ENCODE measurements at regions not wholly inside any gene's neighbourhood (a gene's known extent, or its start where the extent isn't known, plus 50 kb on each side); places are given as distances from the start of the nearest gene placed in this dataset.

DNA sequence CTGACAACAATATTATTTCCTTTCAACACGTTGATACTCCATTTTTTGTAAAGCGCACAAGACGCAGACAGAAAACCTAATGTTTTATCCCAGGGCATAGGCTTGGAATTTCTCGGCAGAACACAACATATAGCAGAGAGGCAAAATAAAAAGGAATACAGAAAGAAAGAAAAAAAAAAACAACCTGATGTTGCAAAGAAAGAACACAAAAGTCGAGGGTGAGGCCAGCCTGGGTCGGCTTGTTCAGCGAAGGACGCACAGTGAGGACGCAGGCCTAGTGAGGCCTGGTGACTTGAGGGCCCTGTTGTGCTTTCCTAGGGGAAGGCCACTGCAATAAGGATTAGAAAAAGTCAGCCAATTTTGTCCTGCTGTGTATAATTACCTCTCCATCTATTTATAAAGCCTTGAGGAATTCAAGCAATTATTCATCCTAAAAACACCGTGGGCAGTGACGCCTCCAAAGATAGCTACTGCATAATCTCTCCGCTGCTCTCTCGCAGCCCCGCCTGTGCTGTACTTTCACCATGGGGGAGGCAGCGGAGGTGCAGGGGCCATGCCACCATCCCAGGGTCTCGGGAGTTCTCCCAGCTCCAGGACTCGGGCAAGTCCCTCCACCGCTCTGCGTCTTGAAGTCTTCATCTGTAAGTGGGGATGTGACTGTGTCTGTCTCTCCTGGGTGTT is 61.9 kb upstream of the SH3RF3 start:
- no peak for TF ChIP-seq EP300 (IDR thresholded peaks at IDR 0.05)
- TF ChIP-seq POLR2A (IDR thresholded peaks at IDR 0.05), result no peak
- TF ChIP-seq, protein P1, sequence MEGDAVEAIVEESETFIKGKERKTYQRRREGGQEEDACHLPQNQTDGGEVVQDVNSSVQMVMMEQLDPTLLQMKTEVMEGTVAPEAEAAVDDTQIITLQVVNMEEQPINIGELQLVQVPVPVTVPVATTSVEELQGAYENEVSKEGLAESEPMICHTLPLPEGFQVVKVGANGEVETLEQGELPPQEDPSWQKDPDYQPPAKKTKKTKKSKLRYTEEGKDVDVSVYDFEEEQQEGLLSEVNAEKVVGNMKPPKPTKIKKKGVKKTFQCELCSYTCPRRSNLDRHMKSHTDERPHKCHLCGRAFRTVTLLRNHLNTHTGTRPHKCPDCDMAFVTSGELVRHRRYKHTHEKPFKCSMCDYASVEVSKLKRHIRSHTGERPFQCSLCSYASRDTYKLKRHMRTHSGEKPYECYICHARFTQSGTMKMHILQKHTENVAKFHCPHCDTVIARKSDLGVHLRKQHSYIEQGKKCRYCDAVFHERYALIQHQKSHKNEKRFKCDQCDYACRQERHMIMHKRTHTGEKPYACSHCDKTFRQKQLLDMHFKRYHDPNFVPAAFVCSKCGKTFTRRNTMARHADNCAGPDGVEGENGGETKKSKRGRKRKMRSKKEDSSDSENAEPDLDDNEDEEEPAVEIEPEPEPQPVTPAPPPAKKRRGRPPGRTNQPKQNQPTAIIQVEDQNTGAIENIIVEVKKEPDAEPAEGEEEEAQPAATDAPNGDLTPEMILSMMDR (IDR thresholded peaks at IDR 0.05), result no peak
- no peak for TF ChIP-seq POLR2AphosphoS5 (IDR thresholded peaks at IDR 0.05)
- Histone ChIP-seq H3K27ac (no peak overlapping the region), H3K36me3 (no peaks in the 10 kb centered on the region), H3K4me1 (peaks cover 0 to 27% (median 0%) of the 10 kb centered on the region in 3 donors), H3K27me3 (no peaks in the 10 kb centered on the region), H3K9me3 (no peaks in the 10 kb centered on the region), H3K4me3 (no peak overlapping the region)
- ATAC-seq, result no peak
- whole genome bisulfite sequencing, 2 donors (ENCODE audit: low coverage in 1 of 2), result 74% methylated on average over 10 of the region's 19 CpGs; no CpG with 5 or more reads in 1 of the 2 donors

DNA sequence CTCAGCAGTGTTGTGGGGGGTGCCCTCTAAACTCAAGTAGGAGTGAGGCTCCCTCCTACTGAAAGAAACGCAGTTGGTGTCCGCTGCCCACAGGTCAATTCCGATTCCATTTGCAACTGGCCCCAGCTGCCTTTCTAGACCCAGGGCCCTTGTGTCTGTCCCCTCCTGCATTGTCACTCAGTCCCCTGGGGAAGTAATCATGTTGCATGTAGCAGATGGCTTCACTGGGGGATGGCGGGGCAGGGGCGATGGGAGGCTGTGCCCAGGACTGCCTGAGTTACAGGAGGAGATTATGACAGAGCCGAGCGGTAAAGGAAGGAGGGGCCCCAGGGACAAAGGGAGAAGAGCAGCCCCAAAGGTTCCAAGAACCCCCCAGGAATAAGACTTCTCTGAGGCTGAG is 62.5 kb upstream of the SH3RF3 start:
- no peaks in the 10 kb centered on the region for H3K27me3 ChIP-seq
- TF ChIP-seq EP300 (IDR thresholded peaks at IDR 0.05), result no peak
- TF ChIP-seq, protein P1 (IDR thresholded peaks at IDR 0.05), result no peak
- TF ChIP-seq POLR2A (IDR thresholded peaks at IDR 0.05), result no peak
- TF ChIP-seq POLR2AphosphoS5 (IDR thresholded peaks at IDR 0.05), result no peak
- 87% methylated on average over 3 of the region's 7 CpGs; no CpG with 5 or more reads in 1 of the 2 donors for WGBS, 2 donors (ENCODE audit: low coverage in 1 of 2)
- no peak overlapping the region for H3K27ac ChIP-seq
- no peaks in the 10 kb centered on the region for H3K9me3 ChIP-seq
- H3K36me3 ChIP-seq, result no peaks in the 10 kb centered on the region
- H3K4me3 ChIP-seq, result no peak overlapping the region
- H3K4me1 ChIP-seq, result peaks cover 0 to 27% (median 0%) of the 10 kb centered on the region in 3 donors
- ATAC-seq, result no peak

DNA sequence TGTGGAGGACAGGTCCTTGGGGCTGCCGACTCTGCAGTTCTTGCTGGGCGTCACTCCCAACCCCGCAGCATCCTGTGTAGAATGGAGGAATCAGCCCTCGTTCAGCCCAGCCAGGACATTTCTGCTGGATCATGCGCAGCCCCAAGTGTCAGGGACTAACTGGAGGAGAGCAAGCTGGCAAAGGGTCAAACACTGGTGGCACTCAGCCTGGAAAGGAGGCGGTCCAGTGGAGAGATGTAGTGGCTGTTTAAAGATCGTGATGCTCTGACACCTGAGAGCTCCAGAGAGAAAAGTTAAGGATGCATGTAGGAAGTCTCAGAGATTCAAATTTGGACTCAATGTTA is 63.6 kb upstream of the SH3RF3 start:
- Histone ChIP-seq H3K9me3 (no peaks in the 10 kb centered on the region), H3K4me3 (no peak overlapping the region), H3K27me3 (no peaks in the 10 kb centered on the region), H3K36me3 (no peaks in the 10 kb centered on the region), H3K4me1 (peaks cover 0 to 27% (median 0%) of the 10 kb centered on the region in 3 donors), H3K27ac (no peak overlapping the region)
- 20% methylated on average over 1 of the region's 7 CpGs; no CpG with 5 or more reads in 1 of the 2 donors for WGBS, 2 donors (ENCODE audit: low coverage in 1 of 2)
- peak; percentile 48 for ATAC-seq
- TF ChIP-seq POLR2A (IDR thresholded peaks at IDR 0.05) (no peak), EP300 (IDR thresholded peaks at IDR 0.05) (no peak), POLR2AphosphoS5 (IDR thresholded peaks at IDR 0.05) (no peak)
- TF ChIP-seq, protein P1 (IDR thresholded peaks at IDR 0.05), result no peak

DNA sequence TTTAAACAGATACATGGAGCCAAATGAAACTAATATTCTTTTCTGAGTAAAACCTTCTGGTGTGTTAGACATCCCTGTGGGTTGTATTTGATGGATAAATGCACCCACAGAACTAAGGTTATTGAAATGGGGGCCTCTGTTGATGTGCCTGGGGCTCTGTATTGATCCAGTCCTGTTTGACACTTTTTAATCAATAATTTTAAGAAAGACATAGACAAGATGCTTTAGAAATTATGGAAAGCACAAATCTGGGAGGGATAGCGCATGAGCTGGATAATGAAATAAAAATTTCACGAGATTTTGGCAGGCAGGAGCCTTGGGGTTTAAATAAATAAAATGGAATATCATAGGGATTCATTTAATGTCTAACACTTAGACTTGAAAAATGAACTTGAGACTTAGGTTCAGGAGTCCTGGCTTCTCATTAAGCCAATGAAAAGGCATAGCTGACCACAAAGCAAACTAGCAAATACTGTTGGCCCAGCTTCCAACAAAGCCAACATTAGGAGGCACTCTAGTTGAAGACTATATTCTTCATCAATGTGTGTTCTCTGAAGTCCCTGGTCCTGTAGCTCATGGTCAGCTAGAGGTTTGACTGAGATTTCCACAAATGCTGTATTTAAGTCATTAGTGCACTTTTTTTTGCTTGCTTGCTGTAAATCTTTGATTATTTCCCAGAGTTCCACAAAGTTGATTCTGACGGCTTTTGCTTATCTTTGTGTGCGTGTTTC is 64.2 kb upstream of the SH3RF3 start:
- Histone ChIP-seq H3K27ac (no peak overlapping the region), H3K9me3 (no peaks in the 10 kb centered on the region), H3K4me3 (no peak overlapping the region), H3K36me3 (no peaks in the 10 kb centered on the region), H3K27me3 (no peaks in the 10 kb centered on the region), H3K4me1 (peaks cover 0 to 27% (median 0%) of the 10 kb centered on the region in 3 donors)
- ATAC-seq, result no peak
- 38 to 67% methylated on average over 3 of the region's 4 CpGs for WGBS, 2 donors (ENCODE audit: low coverage in 1 of 2)
- no peak for TF ChIP-seq POLR2A (IDR thresholded peaks at IDR 0.05)
- no peak for TF ChIP-seq EP300 (IDR thresholded peaks at IDR 0.05)

DNA sequence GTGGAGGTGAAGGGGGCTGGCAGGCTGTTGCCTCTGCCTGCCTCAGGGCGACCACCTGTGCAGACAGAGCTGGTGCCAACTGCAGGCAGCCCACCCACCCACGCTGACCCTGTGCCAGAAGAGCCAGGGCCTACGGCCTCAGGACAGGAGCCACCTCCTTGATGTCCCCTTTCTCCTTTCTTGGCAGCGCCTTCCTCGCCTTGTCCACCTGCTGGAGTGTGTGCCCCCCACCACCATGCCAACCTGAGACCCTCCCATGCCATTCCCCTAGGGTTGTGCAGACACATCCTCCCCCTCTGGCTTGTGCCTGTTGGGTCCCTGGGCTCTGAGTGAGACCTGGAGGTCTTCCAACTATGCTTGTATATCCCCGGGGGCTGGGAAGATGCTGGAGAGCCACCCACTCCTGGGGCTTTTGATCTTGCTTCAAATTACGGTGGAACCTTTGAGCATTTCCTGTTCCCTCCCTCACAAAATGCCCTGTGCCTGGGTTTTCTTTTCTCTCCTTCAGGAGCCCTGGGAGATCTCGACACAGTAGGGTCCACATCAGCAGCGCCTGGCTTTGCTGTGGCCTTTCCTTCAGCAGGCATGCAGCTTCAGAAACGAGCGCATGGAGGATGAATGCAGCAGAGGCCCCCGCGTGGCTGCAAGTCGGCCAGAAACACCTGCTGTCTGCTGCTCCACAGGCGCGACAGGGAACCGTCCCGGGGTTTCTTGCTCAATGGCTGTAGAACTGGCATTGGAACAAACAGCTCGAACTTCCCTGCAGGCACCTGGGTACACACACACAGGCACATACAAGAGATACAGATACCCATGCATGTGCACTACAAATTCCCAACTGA is 65.9 kb upstream of the SH3RF3 start:
- Histone ChIP-seq H3K36me3 (no peaks in the 10 kb centered on the region), H3K4me3 (no peak overlapping the region), H3K9me3 (no peaks in the 10 kb centered on the region), H3K27ac (no peak overlapping the region), H3K27me3 (no peaks in the 10 kb centered on the region), H3K4me1 (peaks cover 0 to 27% (median 0%) of the 10 kb centered on the region in 3 donors)
- TF ChIP-seq POLR2A (IDR thresholded peaks at IDR 0.05), result no peak
- TF ChIP-seq POLR2AphosphoS5 (IDR thresholded peaks at IDR 0.05), result no peak
- no peak for TF ChIP-seq EP300 (IDR thresholded peaks at IDR 0.05)
- ATAC-seq, result peak; percentile 14
- WGBS, 2 donors (ENCODE audit: low coverage in 1 of 2), result 62 to 72% methylated on average over 3 to 10 of the region's 19 CpGs
